GM21360 (cell line): ENCODE measurements at regions not wholly inside any gene's neighbourhood (a gene's known extent, or its start where the extent isn't known, plus 50 kb on each side); places are given as distances from the start of the nearest gene placed in this dataset.

ENCODE experiments used
- ATAC-seq: cut with Tn5 transposase; IDR thresholded peaks from one replicate; pipeline ENCODE4 v1.9.1; 2021; ENCODE audit warnings: mild to moderate bottlenecking, moderate library complexity; ENCODE audit not compliant: unreplicated experiment

DNA sequence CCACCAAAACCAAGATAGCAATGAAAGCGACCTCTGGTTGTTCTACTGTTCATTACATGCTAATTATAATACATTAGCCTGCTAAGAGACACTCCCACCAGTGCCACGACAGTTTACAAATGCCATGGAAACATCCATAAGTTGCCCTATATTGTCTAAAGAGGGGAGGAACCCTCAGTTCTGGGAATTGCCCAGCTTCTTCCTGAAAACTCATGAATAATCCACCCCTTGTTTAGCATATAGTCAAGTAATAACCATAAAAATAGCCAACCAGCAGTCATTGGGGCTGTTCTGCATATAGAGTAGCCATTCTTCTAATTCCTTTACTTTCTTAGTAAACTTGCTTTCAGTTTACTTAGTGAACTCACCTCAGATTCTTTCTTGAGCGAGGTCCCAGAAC is 189.8 kb upstream of the SOX11 start:
- no peak for ATAC-seq

DNA sequence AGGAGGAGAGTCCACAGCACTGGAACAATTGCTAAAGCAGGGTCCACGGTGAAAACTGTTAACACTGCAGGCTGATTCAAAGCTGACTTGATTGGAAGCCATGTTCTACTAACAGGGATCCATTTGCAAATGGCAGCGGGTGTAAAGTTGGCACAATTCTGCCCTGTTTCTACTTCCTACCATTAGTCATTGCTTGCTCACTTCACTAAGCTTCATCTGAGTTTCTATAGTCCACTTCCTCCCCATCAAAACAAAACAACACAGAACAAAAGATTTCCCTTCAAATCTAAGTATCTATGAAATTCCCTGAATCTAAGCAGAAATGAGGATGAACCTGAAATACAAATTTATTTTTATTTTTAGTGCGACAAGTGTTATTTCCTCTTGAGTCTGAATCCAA is 187.4 kb upstream of the SOX11 start:
- ATAC-seq: no peak

DNA sequence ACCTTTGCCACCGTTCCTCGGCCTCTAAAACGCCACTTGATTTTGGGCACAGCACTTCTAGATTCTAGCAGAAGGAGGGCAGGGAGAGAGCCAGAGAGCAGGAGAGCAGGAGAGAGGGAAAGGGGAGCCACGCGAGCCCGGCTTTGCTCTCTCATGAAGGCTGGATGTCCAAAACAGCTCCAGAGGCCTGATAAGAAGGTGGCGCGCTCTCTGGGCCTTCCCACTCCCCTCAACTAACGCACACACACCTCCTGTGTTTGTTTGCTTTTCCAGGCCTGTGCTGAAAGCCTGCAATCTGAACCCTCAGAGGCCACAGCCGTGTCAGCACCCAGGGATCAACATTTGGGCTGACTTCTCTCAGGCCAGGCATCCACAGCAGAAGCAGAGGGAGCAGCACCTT is 184.8 kb upstream of the SOX11 start:
- no peak for ATAC-seq

DNA sequence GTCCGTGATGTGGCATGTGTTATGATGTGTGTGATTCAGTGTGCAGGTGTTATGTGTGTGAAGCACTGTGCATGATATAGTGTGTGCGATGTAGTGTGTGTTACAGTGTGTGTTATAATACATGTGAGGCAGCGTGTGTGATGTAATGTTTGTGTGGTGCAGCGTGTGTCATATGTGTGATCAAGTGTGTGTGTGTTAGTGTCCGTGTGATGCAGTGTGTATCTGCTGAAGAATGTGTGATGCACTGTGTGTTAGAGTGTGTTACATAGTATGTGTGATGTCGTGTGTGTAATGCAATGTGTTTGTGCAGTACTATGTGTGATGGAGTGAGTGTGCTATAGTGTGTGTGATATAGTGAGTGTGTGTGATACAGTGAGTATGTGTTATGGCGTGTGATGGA is 182.8 kb upstream of the SOX11 start:
- ATAC-seq: no peak

DNA sequence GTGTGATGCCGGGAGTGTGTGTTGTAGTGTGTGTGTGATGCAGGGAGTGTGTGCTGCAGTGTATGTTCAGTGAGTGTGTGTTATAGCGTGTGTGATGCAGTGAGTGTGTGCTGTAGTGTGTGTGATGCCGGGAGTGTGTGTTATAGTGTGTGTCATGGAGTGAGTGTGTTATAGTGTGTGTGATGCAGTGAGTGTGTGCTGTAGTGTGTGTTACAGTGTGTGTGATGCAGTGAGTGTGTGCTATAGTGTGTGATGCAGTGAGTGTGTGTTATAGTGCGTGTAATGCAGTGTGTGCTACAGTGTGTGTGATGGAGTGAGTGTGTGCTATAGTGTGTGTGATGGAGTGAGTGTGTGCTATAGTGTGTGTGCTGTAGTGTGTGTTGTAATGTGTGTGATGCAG is 182.1 kb upstream of the SOX11 start:
- no peak for ATAC-seq

DNA sequence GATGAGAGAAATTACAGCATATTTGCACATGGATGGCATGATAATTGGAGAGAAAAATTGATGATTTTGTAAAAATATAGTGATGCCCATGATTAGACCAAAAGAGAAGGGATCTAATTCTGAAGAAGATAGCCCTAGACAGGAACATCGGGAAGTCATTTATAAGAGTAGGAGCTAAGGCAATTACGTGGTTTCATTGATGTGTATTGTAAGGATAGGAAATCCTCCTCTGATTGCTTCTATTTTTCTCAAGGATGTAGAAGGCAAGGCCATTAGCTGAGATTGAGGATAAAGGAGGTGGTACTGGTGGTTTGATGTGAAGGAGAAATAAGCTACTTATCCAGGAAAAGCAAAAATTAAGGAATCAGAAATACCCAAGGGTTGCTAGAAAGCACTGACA is 176.5 kb upstream of the SOX11 start:
- no peak for ATAC-seq

DNA sequence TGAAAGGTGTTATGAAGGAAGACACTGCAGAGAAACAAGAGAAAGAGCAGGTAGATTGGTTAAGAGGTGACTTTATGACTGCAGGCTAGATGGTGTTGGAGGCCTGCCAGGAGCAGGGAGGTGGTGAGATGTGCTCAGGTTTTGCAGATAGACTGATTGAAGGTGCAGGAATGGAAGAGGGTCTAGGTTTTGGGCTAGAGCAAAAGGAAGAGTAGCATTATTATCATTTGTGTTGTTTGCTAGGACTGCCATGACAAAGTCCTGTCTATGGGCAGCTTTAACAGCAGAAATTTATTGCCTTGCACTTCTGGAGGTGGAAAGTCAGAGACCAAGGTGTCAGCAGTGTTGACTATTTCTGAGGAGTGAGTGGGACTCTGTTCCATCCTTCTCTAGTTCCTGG is 172.9 kb upstream of the SOX11 start:
- no peak for ATAC-seq

DNA sequence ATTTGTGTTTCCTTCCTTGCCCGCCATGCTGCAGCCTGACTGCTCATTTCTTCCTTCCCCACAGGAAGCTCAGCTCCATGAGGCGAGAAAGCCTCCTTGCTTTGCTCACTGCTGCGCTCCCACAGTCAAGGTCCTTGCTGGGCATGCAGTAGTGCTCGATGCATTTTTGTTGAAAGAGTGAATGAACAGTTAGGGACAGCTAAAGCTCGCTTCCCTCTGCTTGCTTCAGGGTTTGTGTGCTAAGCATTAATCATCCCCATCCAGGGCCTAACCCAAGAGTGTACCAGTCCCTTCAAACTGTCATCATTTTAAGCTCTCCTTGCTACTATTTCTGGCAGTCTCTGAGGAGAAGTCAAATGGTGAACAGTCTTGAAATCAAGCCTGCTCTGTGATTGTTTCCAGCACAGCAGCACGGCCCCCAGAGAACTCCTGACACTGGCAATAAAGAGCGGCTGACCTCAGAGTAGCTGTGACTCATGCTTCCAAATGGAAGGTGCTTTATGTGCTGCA is 171.7 kb upstream of the SOX11 start:
- no peak for ATAC-seq

GRCh38 chr2:5521461-5521860 is 170.7 kb upstream of the SOX11 start:
- ATAC-seq: no peak

DNA sequence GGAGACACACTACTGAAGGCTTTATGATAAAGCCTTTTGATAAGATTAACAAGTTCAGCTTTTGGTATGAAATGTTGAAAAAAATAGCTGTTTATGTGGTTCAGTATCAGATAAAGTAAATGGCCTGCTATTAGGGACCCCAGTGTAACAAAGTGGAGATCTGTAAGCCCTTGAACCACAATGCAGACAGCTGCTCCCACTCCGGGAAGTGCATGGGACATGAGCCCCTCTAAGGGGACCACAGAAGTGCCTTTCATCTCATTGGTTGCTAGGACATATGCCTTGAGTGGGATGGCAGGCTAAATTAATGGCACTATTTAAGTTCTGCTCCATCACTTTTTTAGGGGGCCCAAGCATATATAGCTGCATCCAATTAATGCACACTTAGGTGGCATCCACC is 167.6 kb upstream of the SOX11 start:
- no peak for ATAC-seq

GRCh38 chr2:5528706-5529105 is 163.5 kb upstream of the SOX11 start:
- no peak for ATAC-seq

DNA sequence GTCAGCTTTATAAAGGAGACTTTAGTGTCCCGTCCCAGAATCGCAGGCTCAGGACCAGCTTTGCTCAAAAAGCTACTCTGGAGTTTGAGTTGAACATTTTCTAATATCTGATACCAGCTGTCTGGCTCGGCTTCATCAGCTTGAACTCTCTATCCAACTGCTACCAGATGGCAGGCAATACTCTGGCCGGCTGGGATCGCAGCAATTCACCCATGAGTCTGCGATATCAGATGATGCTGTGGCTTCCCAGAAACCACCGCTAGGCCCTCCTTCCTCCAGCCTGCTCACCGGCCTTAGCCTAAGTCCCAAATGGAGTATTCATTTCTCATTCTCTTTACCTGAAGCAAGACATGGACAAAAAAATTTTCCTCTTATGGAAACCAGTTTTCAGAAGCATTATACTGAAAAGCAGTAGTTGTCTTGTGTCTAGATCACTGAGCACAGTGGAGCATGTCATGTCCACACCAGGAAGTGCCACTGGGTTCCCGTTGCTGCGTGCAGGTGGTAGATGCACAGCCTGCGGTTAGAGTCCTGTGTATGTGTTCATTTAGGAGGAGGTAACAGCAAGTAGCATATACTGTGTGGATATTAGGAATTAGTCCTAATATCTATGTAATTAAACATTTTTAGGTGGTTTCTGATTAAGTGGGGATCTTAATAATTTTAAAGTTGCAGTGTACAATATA is 162.0 kb upstream of the SOX11 start:
- no peak for ATAC-seq

- ATAC-seq: no peak
These were observed 156.9 kb upstream of the SOX11 start for GRCh38 chr2:5535301-5535700.

DNA sequence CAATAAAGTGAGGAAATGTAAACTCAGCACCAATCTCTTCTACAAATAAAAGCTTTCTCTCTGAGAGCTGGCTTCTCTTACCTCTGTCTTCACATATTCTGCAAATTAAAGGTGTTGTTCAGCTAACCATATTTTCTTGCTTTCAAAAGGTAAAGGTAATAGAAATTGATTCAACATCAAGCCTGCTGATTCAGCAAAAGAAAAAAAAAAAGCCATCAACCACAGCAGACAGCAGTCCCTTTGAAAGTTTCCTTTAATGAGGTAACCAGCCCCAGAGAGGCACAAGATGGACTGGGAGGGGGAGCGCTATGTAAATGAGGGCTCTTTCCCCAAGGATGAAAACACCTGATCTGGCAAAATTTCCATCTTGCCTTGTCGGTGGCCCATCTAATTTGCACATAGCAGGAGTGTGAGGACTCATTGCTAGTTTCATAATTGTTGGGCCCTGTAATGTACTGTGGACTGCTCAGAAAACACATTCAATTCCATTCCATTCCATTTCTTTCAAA is 154.9 kb upstream of the SOX11 start:
- no peak for ATAC-seq

DNA sequence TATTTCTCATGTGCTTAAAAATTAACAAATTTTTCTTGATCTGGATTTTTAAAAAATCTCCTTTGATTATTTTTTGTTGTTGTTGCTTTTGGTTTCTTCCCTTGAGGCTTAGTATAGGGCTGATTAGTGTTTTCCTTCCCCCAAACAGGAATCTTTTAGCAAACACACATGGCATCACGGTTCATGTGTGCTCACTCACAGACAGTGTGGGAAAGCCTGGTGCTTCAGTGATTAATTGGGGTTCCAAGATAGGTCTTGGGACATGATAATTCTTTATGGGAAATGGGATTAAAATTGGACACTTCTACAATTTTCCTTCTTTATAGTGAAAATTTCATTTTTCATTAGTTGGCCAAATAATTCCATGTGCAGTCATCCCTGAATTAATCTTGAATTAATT is 153.9 kb upstream of the SOX11 start:
- no peak for ATAC-seq

GRCh38 chr2:5538772-5539171 is 153.4 kb upstream of the SOX11 start:
- ATAC-seq: no peak

GRCh38 chr2:5539282-5540165 is 152.7 kb upstream of the SOX11 start:
- ATAC-seq: no peak

- no peak for ATAC-seq
These were observed 151.3 kb upstream of the SOX11 start for GRCh38 chr2:5540856-5541255.

GRCh38 chr2:5544205-5544786 is 147.9 kb upstream of the SOX11 start:
- ATAC-seq: no peak

DNA sequence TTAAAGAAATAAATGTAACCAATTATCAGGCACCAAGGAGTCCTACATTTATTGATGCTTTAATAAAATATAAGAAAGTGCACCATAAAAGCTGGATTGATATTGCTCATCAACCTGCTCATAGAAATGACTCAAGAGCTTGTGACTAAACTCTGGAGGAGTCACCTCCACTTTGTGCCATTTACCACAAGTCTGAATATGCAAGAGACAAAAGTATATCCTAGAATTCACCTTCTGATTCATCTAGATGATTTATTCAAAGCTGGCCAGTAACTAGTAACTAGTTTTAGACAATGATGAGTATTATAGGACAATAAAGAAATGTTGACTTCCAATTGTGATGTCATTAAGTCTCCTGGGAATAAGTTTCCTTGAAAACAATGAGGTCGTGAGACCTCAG is 146.0 kb upstream of the SOX11 start:
- no peak for ATAC-seq

DNA sequence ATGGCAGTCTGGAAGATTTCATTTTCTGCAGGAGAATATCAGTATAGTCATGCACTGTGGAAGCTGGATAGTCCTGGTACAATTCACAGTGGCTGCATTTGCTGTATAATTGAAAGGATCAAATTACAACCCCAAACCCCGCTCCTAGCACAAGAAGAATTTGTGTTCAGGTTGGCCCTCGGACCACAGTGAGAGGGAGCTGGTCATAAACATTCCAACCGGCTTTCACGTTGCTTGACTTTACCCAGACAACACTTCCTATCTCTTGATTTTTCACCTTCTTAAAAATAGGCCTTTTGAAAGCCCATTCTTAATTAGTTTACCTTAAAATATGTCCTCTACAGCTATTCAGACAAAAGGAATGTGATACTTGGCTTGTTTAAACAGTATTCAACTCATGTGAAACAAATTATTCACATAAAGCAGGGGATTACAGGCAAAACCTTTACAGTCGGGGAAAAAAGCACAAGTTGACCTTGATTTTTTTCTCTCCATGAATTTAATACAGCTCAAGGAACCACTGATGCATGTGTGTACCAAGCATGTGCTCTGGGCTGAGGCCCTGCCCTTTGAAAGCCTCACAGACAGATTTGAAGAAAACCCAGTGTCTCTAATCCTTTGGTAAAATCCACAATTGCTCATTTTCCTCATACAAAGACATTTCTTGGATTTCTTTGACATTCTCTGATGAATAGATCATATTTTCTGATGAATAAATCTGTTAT is 143.0 kb upstream of the SOX11 start:
- ATAC-seq: no peak
